ENCODE measurements at regions not wholly inside any gene's neighbourhood (a gene's known extent, or its start where the extent isn't known, plus 50 kb on each side); places are given as distances from the start of the nearest gene placed in this dataset.
A peak's percentile ranks its signal among the peaks of the same experiment; 100 is the strongest.

GRCh38 chr15:56537881-56538280 lies 72.9 kb upstream of the MNS1 start:
- 72% methylated on average over 4 of the region's 4 CpGs for WGBS (ENCODE audit: insufficient coverage)
- POLR2A ChIA-PET = no interaction called here
- Histone ChIP-seq H3K9me3 (ENCODE audit: control extremely low read depth in 1 of 5, control insufficient read depth in 4 of 5, insufficient read depth in 2 of 5, low read depth in 1 of 5, low read length in 4 of 5) (no peaks in the 10 kb centered on the region), H3K4me1 (ENCODE audit: control extremely low read depth in 1 of 4, control insufficient read depth in 4 of 4, insufficient read depth in 4 of 4, low read length in 3 of 4) (no peaks in the 10 kb centered on the region), H3K36me3 (ENCODE audit: control insufficient read depth in 4 of 4, insufficient read depth in 4 of 4, low read length in 3 of 4) (no peaks in the 10 kb centered on the region), H3K4me3 (ENCODE audit: control insufficient read depth in 1 of 7, extremely low read depth in 1 of 7, insufficient read depth in 4 of 7, low read depth in 2 of 7, low read length in 6 of 7) (no peak overlapping the region), H3K27ac (ENCODE audit: insufficient read depth in 1 of 2, low read depth in 1 of 2, low read length in 2 of 2, poor library complexity in 1 of 2, severe bottlenecking in 2 of 2) (no peak overlapping the region), H3K27me3 (replicated peaks in 2 of 5; ENCODE audit: control insufficient read depth in 4 of 5, insufficient read depth in 5 of 5, low read length in 4 of 5) (no peaks in the 10 kb centered on the region)
- CTCF ChIA-PET = interaction anchor here (1.0 kb wide), 1 partner anchor 19 kb away, joined by 3 read pairs; no protein-coding TSS in a partner anchor
- DNase-seq = peak in 2 of 3 donors; percentile 30 to 53

GRCh38 chr15:56534728-56535127 lies 69.8 kb upstream of the MNS1 start:
- CTCF ChIA-PET = no interaction called here

GRCh38 chr15:56533731-56534403 lies 68.9 kb upstream of the MNS1 start:
- POLR2A ChIA-PET = interaction anchor here (0.6 kb wide), 1 partner anchor 42 kb away, joined by 3 read pairs; no protein-coding TSS in a partner anchor
- CTCF ChIA-PET = interaction anchor here (1.4 kb wide), 1 partner anchor 37 kb away, joined by 3 read pairs; no protein-coding TSS in a partner anchor

More at GRCh38 chr15:56534728-56535127, 69.8 kb upstream of the MNS1 start:
- H3K4me3 ChIP-seq (ENCODE audit: control insufficient read depth in 1 of 7, extremely low read depth in 1 of 7, insufficient read depth in 4 of 7, low read depth in 2 of 7, low read length in 6 of 7) = no peak overlapping the region
- H3K9me3 ChIP-seq (ENCODE audit: control extremely low read depth in 1 of 5, control insufficient read depth in 4 of 5, insufficient read depth in 2 of 5, low read depth in 1 of 5, low read length in 4 of 5) = no peaks in the 10 kb centered on the region
- no peaks in the 10 kb centered on the region for H3K27me3 ChIP-seq (replicated peaks in 2 of 5; ENCODE audit: control insufficient read depth in 4 of 5, insufficient read depth in 5 of 5, low read length in 4 of 5)
- H3K27ac ChIP-seq (ENCODE audit: insufficient read depth in 1 of 2, low read depth in 1 of 2, low read length in 2 of 2, poor library complexity in 1 of 2, severe bottlenecking in 2 of 2) = no peak overlapping the region
- no CpG with 5 or more reads among the region's 4 CpGs for WGBS (ENCODE audit: insufficient coverage)
- no peak for DNase-seq
- peaks cover 0 to 3% (median 0%) of the 10 kb centered on the region in 4 experiments for H3K4me1 ChIP-seq (ENCODE audit: control extremely low read depth in 1 of 4, control insufficient read depth in 4 of 4, insufficient read depth in 4 of 4, low read length in 3 of 4)
- no peaks in the 10 kb centered on the region for H3K36me3 ChIP-seq (ENCODE audit: control insufficient read depth in 4 of 4, insufficient read depth in 4 of 4, low read length in 3 of 4)
- POLR2A ChIA-PET = no interaction called here

GRCh38 chr15:56532721-56533460 lies 68.0 kb upstream of the MNS1 start:
- Histone ChIP-seq H3K36me3 (ENCODE audit: control insufficient read depth in 4 of 4, insufficient read depth in 4 of 4, low read length in 3 of 4) (no peaks in the 10 kb centered on the region), H3K27me3 (replicated peaks in 2 of 5; ENCODE audit: control insufficient read depth in 4 of 5, insufficient read depth in 5 of 5, low read length in 4 of 5) (no peaks in the 10 kb centered on the region), H3K4me3 (ENCODE audit: control insufficient read depth in 1 of 7, extremely low read depth in 1 of 7, insufficient read depth in 4 of 7, low read depth in 2 of 7, low read length in 6 of 7) (no peak overlapping the region), H3K9me3 (ENCODE audit: control extremely low read depth in 1 of 5, control insufficient read depth in 4 of 5, insufficient read depth in 2 of 5, low read depth in 1 of 5, low read length in 4 of 5) (no peaks in the 10 kb centered on the region), H3K4me1 (ENCODE audit: control extremely low read depth in 1 of 4, control insufficient read depth in 4 of 4, insufficient read depth in 4 of 4, low read length in 3 of 4) (peaks cover 0 to 3% (median 0%) of the 10 kb centered on the region in 4 experiments), H3K27ac (ENCODE audit: insufficient read depth in 1 of 2, low read depth in 1 of 2, low read length in 2 of 2, poor library complexity in 1 of 2, severe bottlenecking in 2 of 2) (no peak overlapping the region)
- POLR2A ChIA-PET = no interaction called here
- WGBS (ENCODE audit: insufficient coverage) = 80% methylated on average over 2 of the region's 4 CpGs
- peak in 2 of 3 donors; percentile 11 to 25 for DNase-seq
- CTCF ChIA-PET = interaction anchor here (1.4 kb wide), 1 partner anchor 36 kb away, joined by 3 read pairs; no protein-coding TSS in a partner anchor

More at GRCh38 chr15:56533731-56534403, 68.9 kb upstream of the MNS1 start:
- H3K36me3 ChIP-seq (ENCODE audit: control insufficient read depth in 4 of 4, insufficient read depth in 4 of 4, low read length in 3 of 4) = no peaks in the 10 kb centered on the region
- H3K4me3 ChIP-seq (ENCODE audit: control insufficient read depth in 1 of 7, extremely low read depth in 1 of 7, insufficient read depth in 4 of 7, low read depth in 2 of 7, low read length in 6 of 7) = no peak overlapping the region
- H3K27me3 ChIP-seq (replicated peaks in 2 of 5; ENCODE audit: control insufficient read depth in 4 of 5, insufficient read depth in 5 of 5, low read length in 4 of 5) = no peaks in the 10 kb centered on the region
- DNase-seq = no peak
- 86% methylated on average over 2 of the region's 2 CpGs for WGBS (ENCODE audit: insufficient coverage)
- H3K9me3 ChIP-seq (ENCODE audit: control extremely low read depth in 1 of 5, control insufficient read depth in 4 of 5, insufficient read depth in 2 of 5, low read depth in 1 of 5, low read length in 4 of 5) = no peaks in the 10 kb centered on the region
- peaks cover 0 to 3% (median 0%) of the 10 kb centered on the region in 4 experiments for H3K4me1 ChIP-seq (ENCODE audit: control extremely low read depth in 1 of 4, control insufficient read depth in 4 of 4, insufficient read depth in 4 of 4, low read length in 3 of 4)
- no peak overlapping the region for H3K27ac ChIP-seq (ENCODE audit: insufficient read depth in 1 of 2, low read depth in 1 of 2, low read length in 2 of 2, poor library complexity in 1 of 2, severe bottlenecking in 2 of 2)

GRCh38 chr15:56530157-56530556 lies 65.2 kb upstream of the MNS1 start:
- H3K4me1 ChIP-seq (ENCODE audit: control extremely low read depth in 1 of 4, control insufficient read depth in 4 of 4, insufficient read depth in 4 of 4, low read length in 3 of 4) = peaks cover 0 to 3% (median 0%) of the 10 kb centered on the region in 4 experiments
- WGBS (ENCODE audit: insufficient coverage) = no CpG with 5 or more reads among the region's 1 CpG
- H3K4me3 ChIP-seq (ENCODE audit: control insufficient read depth in 1 of 7, extremely low read depth in 1 of 7, insufficient read depth in 4 of 7, low read depth in 2 of 7, low read length in 6 of 7) = no peak overlapping the region
- no peak for DNase-seq
- no peaks in the 10 kb centered on the region for H3K27me3 ChIP-seq (replicated peaks in 2 of 5; ENCODE audit: control insufficient read depth in 4 of 5, insufficient read depth in 5 of 5, low read length in 4 of 5)
- CTCF ChIA-PET = no interaction called here
- no peaks in the 10 kb centered on the region for H3K9me3 ChIP-seq (ENCODE audit: control extremely low read depth in 1 of 5, control insufficient read depth in 4 of 5, insufficient read depth in 2 of 5, low read depth in 1 of 5, low read length in 4 of 5)
- no peaks in the 10 kb centered on the region for H3K36me3 ChIP-seq (ENCODE audit: control insufficient read depth in 4 of 4, insufficient read depth in 4 of 4, low read length in 3 of 4)
- POLR2A ChIA-PET = no interaction called here
- H3K27ac ChIP-seq (ENCODE audit: insufficient read depth in 1 of 2, low read depth in 1 of 2, low read length in 2 of 2, poor library complexity in 1 of 2, severe bottlenecking in 2 of 2) = no peak overlapping the region

- Histone ChIP-seq H3K9me3 (ENCODE audit: control extremely low read depth in 1 of 5, control insufficient read depth in 4 of 5, insufficient read depth in 2 of 5, low read depth in 1 of 5, low read length in 4 of 5) (no peaks in the 10 kb centered on the region), H3K27ac (ENCODE audit: insufficient read depth in 1 of 2, low read depth in 1 of 2, low read length in 2 of 2, poor library complexity in 1 of 2, severe bottlenecking in 2 of 2) (no peak overlapping the region), H3K4me3 (ENCODE audit: control insufficient read depth in 1 of 7, extremely low read depth in 1 of 7, insufficient read depth in 4 of 7, low read depth in 2 of 7, low read length in 6 of 7) (no peak overlapping the region), H3K4me1 (ENCODE audit: control extremely low read depth in 1 of 4, control insufficient read depth in 4 of 4, insufficient read depth in 4 of 4, low read length in 3 of 4) (peaks cover 0 to 3% (median 0%) of the 10 kb centered on the region in 4 experiments), H3K36me3 (ENCODE audit: control insufficient read depth in 4 of 4, insufficient read depth in 4 of 4, low read length in 3 of 4) (no peaks in the 10 kb centered on the region), H3K27me3 (replicated peaks in 2 of 5; ENCODE audit: control insufficient read depth in 4 of 5, insufficient read depth in 5 of 5, low read length in 4 of 5) (no peaks in the 10 kb centered on the region)
- WGBS (ENCODE audit: insufficient coverage) = no CpG with 5 or more reads among the region's 3 CpGs
- DNase-seq = no peak
- CTCF ChIA-PET = no interaction called here
- POLR2A ChIA-PET = no interaction called here
Measured at GRCh38 chr15:56528136-56528535, 63.2 kb upstream of the MNS1 start.

GRCh38 chr15:56524915-56525314 lies 60.0 kb upstream of the MNS1 start:
- H3K27ac ChIP-seq (ENCODE audit: insufficient read depth in 1 of 2, low read depth in 1 of 2, low read length in 2 of 2, poor library complexity in 1 of 2, severe bottlenecking in 2 of 2) = no peak overlapping the region
- H3K9me3 ChIP-seq (ENCODE audit: control extremely low read depth in 1 of 5, control insufficient read depth in 4 of 5, insufficient read depth in 2 of 5, low read depth in 1 of 5, low read length in 4 of 5) = peaks cover 0 to 4% (median 0%) of the 10 kb centered on the region in 5 experiments
- DNase-seq = no peak
- no peaks in the 10 kb centered on the region for H3K4me1 ChIP-seq (ENCODE audit: control extremely low read depth in 1 of 4, control insufficient read depth in 4 of 4, insufficient read depth in 4 of 4, low read length in 3 of 4)
- POLR2A ChIA-PET = no interaction called here
- H3K27me3 ChIP-seq (replicated peaks in 2 of 5; ENCODE audit: control insufficient read depth in 4 of 5, insufficient read depth in 5 of 5, low read length in 4 of 5) = no peaks in the 10 kb centered on the region
- H3K36me3 ChIP-seq (ENCODE audit: control insufficient read depth in 4 of 4, insufficient read depth in 4 of 4, low read length in 3 of 4) = no peaks in the 10 kb centered on the region
- CTCF ChIA-PET = no interaction called here
- no peak overlapping the region for H3K4me3 ChIP-seq (ENCODE audit: control insufficient read depth in 1 of 7, extremely low read depth in 1 of 7, insufficient read depth in 4 of 7, low read depth in 2 of 7, low read length in 6 of 7)
